PC-3 (cell line): ENCODE measurements at regions not wholly inside any gene's neighbourhood (a gene's known extent, or its start where the extent isn't known, plus 50 kb on each side); places are given as distances from the start of the nearest gene placed in this dataset.

Experiments used
- ATAC-seq: fragments of 200-7000 bp; cut with Tn5 transposase; 2 replicates; pipeline ENCODE4 v1.9.1; 2020; ENCODE audit warnings: mild to moderate bottlenecking, moderate library complexity
- BruUV-seq: library from RNA; stranded (reverse); fragments of 400-500 nt; replicated peaks from 2 replicates; lab custom pipeline; 2021; lab: Mats Ljungman, UMichigan
- CTCF ChIA-PET: fragments of 300-600 bp; sonication (Branson Sonifier 250); formaldehyde crosslinking; loops from one replicate; lab custom pipeline; 2022; ENCODE audit warnings: antibody characterized with exemption; lab: Charles Lee
- POLR2A ChIA-PET: fragments of 300-600 bp; sonication (Branson Sonifier 250); formaldehyde crosslinking; loops from one replicate; lab custom pipeline; 2022; ENCODE audit warnings: antibody characterized with exemption; ENCODE audit not compliant: unreplicated experiment; lab: Charles Lee
- DNase-seq: peaks from one replicate; pipeline ENCODE4 v3.0.0-alpha.2; 2015
- H2AFZ ChIP-seq: fragments of 300-600 bp; sonication (generic); 2 replicates; pipeline ENCODE4 v1.6.0; 2016; ENCODE audit warnings: antibody characterized with exemption, low read length
- H3F3A ChIP-seq: fragments of 300-600 bp; sonication (generic); one replicate; pipeline ENCODE4 v1.6.0; 2017; ENCODE audit warnings: antibody characterized with exemption, low read length, control low read depth, mild to moderate bottlenecking; ENCODE audit not compliant: unreplicated experiment
- H3K27ac ChIP-seq: fragments of 300-600 bp; sonication (generic); 2 replicates; pipeline ENCODE4 v1.5.1; 2016; ENCODE audit warnings: mild to moderate bottlenecking, low read length
- H3K27me3 ChIP-seq: fragments of 300-600 bp; sonication (generic); 2 replicates; pipeline ENCODE4 v1.6.1; 2016; ENCODE audit warnings: low read length, mixed read lengths
- H3K36me3 ChIP-seq: fragments of 300-600 bp; sonication (generic); 2 replicates; pipeline ENCODE4 v1.6.1; 2016; ENCODE audit warnings: low read depth, mixed run types, low read length, mixed read lengths
- H3K4me1 ChIP-seq: fragments of 300-600 bp; sonication (generic); 2 replicates; pipeline ENCODE4 v1.5.1; 2016; ENCODE audit warnings: low read length; ENCODE audit not compliant: insufficient read depth
- H3K4me2 ChIP-seq: fragments of 300-600 bp; sonication (generic); 2 replicates; pipeline ENCODE4 v1.6.0; 2016; ENCODE audit warnings: low read length
- H3K4me3 ChIP-seq: fragments of 300-600 bp; sonication (generic); 2 replicates; pipeline ENCODE4 v1.5.1; 2016; ENCODE audit warnings: mild to moderate bottlenecking, low read length, mixed read lengths
- H3K79me2 ChIP-seq: fragments of 300-600 bp; sonication (generic); 2 replicates; pipeline ENCODE4 v1.6.1; 2017; ENCODE audit warnings: low read length, mixed read lengths
- H3K9ac ChIP-seq: fragments of 300-600 bp; sonication (generic); 2 replicates; pipeline ENCODE4 v1.6.0; 2016; ENCODE audit warnings: mild to moderate bottlenecking, low read length
- H3K9me2 ChIP-seq: fragments of 300-600 bp; sonication (generic); replicated peaks from 2 replicates; pipeline ENCODE4 v1.6.1; 2016; ENCODE audit warnings: mixed run types, low read length, mixed read lengths
- H3K9me3 ChIP-seq: fragments of 300-600 bp; sonication (generic); 2 replicates; pipeline ENCODE4 v1.6.1; 2016; ENCODE audit warnings: low read length, mixed read lengths
- H4K20me1 ChIP-seq: fragments of 300-600 bp; sonication (generic); 2 replicates; pipeline ENCODE4 v1.6.1; 2016; ENCODE audit warnings: low read length, mixed read lengths
- EZH2 ChIP-seq: fragments of 300-600 bp; sonication (generic); IDR thresholded peaks from one replicate; pipeline ENCODE4 v1.6.1; 2017; ENCODE audit warnings: antibody characterized with exemption, mild to moderate bottlenecking, low read length; ENCODE audit not compliant: unreplicated experiment
- EZH2phosphoT487 ChIP-seq: fragments of 300-600 bp; sonication (generic); IDR thresholded peaks from 2 replicates; pipeline ENCODE4 v1.6.1; 2018; ENCODE audit warnings: mild to moderate bottlenecking, antibody characterized with exemption, low read length, borderline replicate concordance
- intact Hi-C: fragments of 100-400 bp; cut with micrococcal nuclease; formaldehyde crosslinking; loops from 2 replicates; pipeline ENCODE4 v1.9.0; 2023
- TF ChIP-seq, protein P1 (sequence below): fragments of 300-600 bp; sonication (generic); conservative IDR thresholded peaks from 2 replicates; pipeline ENCODE4 v1.5.1; 2017; ENCODE audit warnings: antibody characterized with exemption, low read depth, mild to moderate bottlenecking, low read length

DNA sequence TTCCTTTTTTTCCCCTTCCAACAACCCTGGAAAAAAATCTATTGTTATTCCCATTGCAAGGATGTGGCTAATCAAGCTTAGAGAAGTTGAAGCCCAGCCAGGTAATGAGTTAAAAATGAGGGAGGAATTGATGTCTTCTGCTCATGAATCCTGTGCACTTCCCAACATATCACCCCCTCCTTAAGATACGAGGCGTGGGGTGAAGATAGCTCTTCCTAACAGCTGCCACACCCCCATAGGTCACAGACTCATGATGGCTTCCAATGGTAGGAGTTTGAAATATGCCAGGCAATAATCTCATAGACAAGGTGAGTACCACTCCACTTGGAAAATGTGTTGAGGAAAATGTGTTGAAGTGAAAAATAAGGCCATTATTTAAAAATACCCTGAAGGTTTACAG, 71.3 kb upstream of the HECW1 start:
- no peaks in the 10 kb centered on the region for H3K79me2 ChIP-seq
- intact Hi-C loops: no loop called here
- H4K20me1 ChIP-seq: no peaks in the 10 kb centered on the region
- TF ChIP-seq EZH2phosphoT487 (no peak), EZH2 (no peak)
- TF ChIP-seq, protein P1, sequence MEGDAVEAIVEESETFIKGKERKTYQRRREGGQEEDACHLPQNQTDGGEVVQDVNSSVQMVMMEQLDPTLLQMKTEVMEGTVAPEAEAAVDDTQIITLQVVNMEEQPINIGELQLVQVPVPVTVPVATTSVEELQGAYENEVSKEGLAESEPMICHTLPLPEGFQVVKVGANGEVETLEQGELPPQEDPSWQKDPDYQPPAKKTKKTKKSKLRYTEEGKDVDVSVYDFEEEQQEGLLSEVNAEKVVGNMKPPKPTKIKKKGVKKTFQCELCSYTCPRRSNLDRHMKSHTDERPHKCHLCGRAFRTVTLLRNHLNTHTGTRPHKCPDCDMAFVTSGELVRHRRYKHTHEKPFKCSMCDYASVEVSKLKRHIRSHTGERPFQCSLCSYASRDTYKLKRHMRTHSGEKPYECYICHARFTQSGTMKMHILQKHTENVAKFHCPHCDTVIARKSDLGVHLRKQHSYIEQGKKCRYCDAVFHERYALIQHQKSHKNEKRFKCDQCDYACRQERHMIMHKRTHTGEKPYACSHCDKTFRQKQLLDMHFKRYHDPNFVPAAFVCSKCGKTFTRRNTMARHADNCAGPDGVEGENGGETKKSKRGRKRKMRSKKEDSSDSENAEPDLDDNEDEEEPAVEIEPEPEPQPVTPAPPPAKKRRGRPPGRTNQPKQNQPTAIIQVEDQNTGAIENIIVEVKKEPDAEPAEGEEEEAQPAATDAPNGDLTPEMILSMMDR: no peak
- POLR2A ChIA-PET: no interaction called here
- no peaks in the 10 kb centered on the region for H3K9me2 ChIP-seq
- ATAC-seq (no peak), DNase-seq (no peak)
- H3K27me3 ChIP-seq: no peaks in the 10 kb centered on the region
- no peak overlapping the region for H3K4me2 ChIP-seq
- no peak overlapping the region for H2AFZ ChIP-seq
- no peaks in the 10 kb centered on the region for H3K9me3 ChIP-seq
- no peak overlapping the region for H3K4me3 ChIP-seq
- H3K9ac ChIP-seq: no peak overlapping the region
- BruUV-seq: no TSS peak
- H3K4me1 ChIP-seq: no peaks in the 10 kb centered on the region
- no peak overlapping the region for H3K27ac ChIP-seq
- no peaks in the 10 kb centered on the region for H3K36me3 ChIP-seq
- H3F3A ChIP-seq: no peaks in the 10 kb centered on the region
- CTCF ChIA-PET: no interaction called here

DNA sequence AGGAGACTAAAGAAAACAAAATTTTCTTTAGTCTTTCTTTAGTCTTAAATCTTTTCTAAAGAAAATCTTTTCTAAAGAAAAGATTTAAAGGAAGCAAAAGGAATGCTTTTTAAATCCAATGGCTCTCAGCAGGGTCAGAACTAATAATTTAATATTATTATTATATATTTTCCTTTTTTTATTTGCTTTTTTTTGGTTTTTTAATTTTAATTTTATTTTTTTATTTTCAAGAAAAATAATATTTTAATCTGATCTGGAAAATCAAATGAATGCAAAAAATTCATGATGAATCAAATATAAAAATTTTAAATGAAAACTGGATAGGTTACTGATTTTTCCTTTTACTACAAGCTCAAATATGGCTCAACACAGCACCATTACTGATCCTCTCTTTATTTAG, 70.7 kb upstream of the HECW1 start:
- DNase-seq (no peak), ATAC-seq (no peak)
- ChIA-PET CTCF (no interaction called here), POLR2A (interaction anchor here (0.5 kb wide), 1 partner anchor 17 kb away, joined by 4 read pairs; no protein-coding TSS in a partner anchor)
- H3K27ac ChIP-seq: no peak overlapping the region
- no peak overlapping the region for H3K9ac ChIP-seq
- H2AFZ ChIP-seq: no peak overlapping the region
- no peaks in the 10 kb centered on the region for H3K4me1 ChIP-seq
- H3K9me3 ChIP-seq: no peaks in the 10 kb centered on the region
- TF ChIP-seq EZH2: no peak
- TF ChIP-seq, protein P1: no peak
- TF ChIP-seq EZH2phosphoT487: no peak
- intact Hi-C loops: no loop called here
- no peaks in the 10 kb centered on the region for H3K36me3 ChIP-seq
- H4K20me1 ChIP-seq: no peaks in the 10 kb centered on the region
- no peaks in the 10 kb centered on the region for H3K9me2 ChIP-seq
- H3K4me2 ChIP-seq: no peak overlapping the region
- H3F3A ChIP-seq: no peaks in the 10 kb centered on the region
- H3K27me3 ChIP-seq: no peaks in the 10 kb centered on the region
- no peak overlapping the region for H3K4me3 ChIP-seq
- BruUV-seq: no TSS peak
- H3K79me2 ChIP-seq: no peaks in the 10 kb centered on the region

DNA sequence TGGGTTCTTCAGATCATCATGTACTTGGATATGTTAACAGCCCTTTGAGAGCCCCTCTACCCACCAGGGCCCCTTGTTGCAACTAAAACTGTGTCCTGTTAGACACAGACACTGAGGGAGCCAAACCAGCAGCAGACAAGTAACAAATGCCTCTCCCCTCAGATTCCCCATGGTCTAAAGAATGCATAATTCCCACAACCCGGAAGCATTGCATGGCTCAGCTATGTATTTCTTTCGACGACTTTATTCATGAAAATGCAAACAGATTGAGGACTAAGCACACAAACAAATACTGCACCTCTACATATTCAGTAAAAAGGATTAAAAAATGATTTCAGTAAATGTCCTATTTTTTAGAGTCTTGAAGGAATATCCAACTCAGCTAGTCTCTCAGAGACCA, 70.1 kb upstream of the HECW1 start:
- intact Hi-C loops: no loop called here

More for the DNA sequence above, 70.1 kb upstream of the HECW1 start:
- Histone ChIP-seq H3K36me3 (no peaks in the 10 kb centered on the region), H3K9ac (no peak overlapping the region), H3K4me2 (no peak overlapping the region), H3K9me3 (no peaks in the 10 kb centered on the region), H3F3A (no peaks in the 10 kb centered on the region), H3K4me1 (no peaks in the 10 kb centered on the region), H2AFZ (no peak overlapping the region), H3K27me3 (no peaks in the 10 kb centered on the region), H3K79me2 (no peaks in the 10 kb centered on the region), H3K9me2 (no peaks in the 10 kb centered on the region), H3K27ac (no peak overlapping the region), H3K4me3 (no peak overlapping the region), H4K20me1 (no peaks in the 10 kb centered on the region)
- CTCF ChIA-PET: interaction anchor here (0.5 kb wide), 1 partner anchor 101 kb away, joined by 4 read pairs; no protein-coding TSS in a partner anchor
- ATAC-seq (no peak), DNase-seq (no peak)
- POLR2A ChIA-PET: no interaction called here
- no peak for TF ChIP-seq EZH2
- TF ChIP-seq, protein P1: no peak
- TF ChIP-seq EZH2phosphoT487: no peak
- no TSS peak for BruUV-seq
